Keratinocyte (primary cell): ENCODE measurements at regions not wholly inside any gene's neighbourhood (a gene's known extent, or its start where the extent isn't known, plus 50 kb on each side); places are given as distances from the start of the nearest gene placed in this dataset.

Experiments used
- CTCF ChIP-seq, 3 experiments: IDR thresholded peaks in 1 of 3; conservative IDR thresholded peaks in 1 of 3; optimal IDR thresholded peaks in 1 of 3; 2 replicates in 2 of 3; 3 replicates in 1 of 3; pipeline versions ENCODE3 to v1.5.1; 2011; ENCODE audit warnings: low read length in 3 of 3, mild to moderate bottlenecking in 3 of 3, moderate library complexity in 2 of 3, control low read depth in 1 of 3, inconsistent platforms in 1 of 3; ENCODE audit not compliant: insufficient read depth in 2 of 3; ENCODE audit errors: extremely low read depth in 1 of 3
- EZH2 ChIP-seq: IDR thresholded peaks from one replicate; pipeline ENCODE4 v1.6.1; 2012; ENCODE audit warnings: inconsistent platforms, mild to moderate bottlenecking, low read length, moderate library complexity

- TF ChIP-seq EZH2 = no peak
- no peak for TF ChIP-seq CTCF (optimal IDR thresholded peaks at IDR 0.05 in 1 of 3, IDR thresholded peaks at IDR 0.05 in 1 of 3, conservative IDR thresholded peaks at IDR 0.05 in 1 of 3; ENCODE audit: extremely low read depth in 1 of 3, insufficient read depth in 2 of 3, low read length in 3 of 3)
These were observed 299.6 kb upstream of the CCL2 start for GRCh38 chr17:33955461-33955860.
